Adrenal gland (tissue), 5 donors: ENCODE measurements at regions not wholly inside any gene's neighbourhood (a gene's known extent, or its start where the extent isn't known, plus 50 kb on each side); places are given as distances from the start of the nearest gene placed in this dataset.

Experiments used
- POLR2A ChIP-seq, 2 donors: fragments of 450-650 bp; IDR thresholded peaks; one replicate each; pipeline ENCODE4 v1.6.1; 2017; ENCODE audit warnings: antibody characterized with exemption in 2 of 2, mild to moderate bottlenecking in 2 of 2, moderate library complexity in 1 of 2
- TF ChIP-seq, protein P1 (sequence below), 6 experiments: fragments of 450-650 bp in 4 of 6; fragments of 200-600 bp in 2 of 6; sonication (generic) in 1 of 6; IDR thresholded peaks; 1 replicate in 5 of 6; 2 replicates in 1 of 6; pipeline versions ENCODE4 v1.5.1 to v1.8.0; 2016 to 2021; ENCODE audit warnings: antibody characterized with exemption in 6 of 6, mild to moderate bottlenecking in 2 of 6, moderate library complexity in 1 of 6
- donor health status: DM: no; HTN: no; CAD: no.

DNA sequence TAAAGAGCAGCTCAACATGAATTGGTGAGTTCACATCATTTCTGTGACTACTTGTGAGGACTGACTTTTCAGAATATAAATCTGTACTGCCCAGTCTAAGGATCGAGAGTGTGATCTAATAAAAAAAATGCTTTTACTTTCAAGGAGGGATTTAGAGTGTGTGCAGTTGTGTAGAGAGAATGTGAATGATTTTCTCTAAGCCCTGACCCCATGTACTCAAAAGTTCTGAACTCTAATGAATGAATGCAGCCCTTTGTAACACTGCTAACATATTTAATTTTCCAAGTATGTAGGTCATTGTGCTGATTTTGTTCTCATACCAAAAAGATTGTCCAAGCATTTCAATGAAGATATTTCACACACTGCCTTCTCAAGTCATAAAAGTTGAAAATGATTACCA, 92.5 kb upstream of the STOX2 start:
- TF ChIP-seq POLR2A (IDR thresholded peaks at IDR 0.05) = no peak
- TF ChIP-seq, protein P1, sequence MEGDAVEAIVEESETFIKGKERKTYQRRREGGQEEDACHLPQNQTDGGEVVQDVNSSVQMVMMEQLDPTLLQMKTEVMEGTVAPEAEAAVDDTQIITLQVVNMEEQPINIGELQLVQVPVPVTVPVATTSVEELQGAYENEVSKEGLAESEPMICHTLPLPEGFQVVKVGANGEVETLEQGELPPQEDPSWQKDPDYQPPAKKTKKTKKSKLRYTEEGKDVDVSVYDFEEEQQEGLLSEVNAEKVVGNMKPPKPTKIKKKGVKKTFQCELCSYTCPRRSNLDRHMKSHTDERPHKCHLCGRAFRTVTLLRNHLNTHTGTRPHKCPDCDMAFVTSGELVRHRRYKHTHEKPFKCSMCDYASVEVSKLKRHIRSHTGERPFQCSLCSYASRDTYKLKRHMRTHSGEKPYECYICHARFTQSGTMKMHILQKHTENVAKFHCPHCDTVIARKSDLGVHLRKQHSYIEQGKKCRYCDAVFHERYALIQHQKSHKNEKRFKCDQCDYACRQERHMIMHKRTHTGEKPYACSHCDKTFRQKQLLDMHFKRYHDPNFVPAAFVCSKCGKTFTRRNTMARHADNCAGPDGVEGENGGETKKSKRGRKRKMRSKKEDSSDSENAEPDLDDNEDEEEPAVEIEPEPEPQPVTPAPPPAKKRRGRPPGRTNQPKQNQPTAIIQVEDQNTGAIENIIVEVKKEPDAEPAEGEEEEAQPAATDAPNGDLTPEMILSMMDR (IDR thresholded peaks at IDR 0.05) = no peak
